Stimulated activated naive CD4-positive, alpha-beta T cell (primary cell): ENCODE measurements at regions not wholly inside any gene's neighbourhood (a gene's known extent, or its start where the extent isn't known, plus 50 kb on each side); places are given as distances from the start of the nearest gene placed in this dataset.

Source experiments
- DNase-seq, 6 experiments: peaks; one replicate each; lab custom pipeline; 2025; lab: John Stamatoyannopoulos, UW

DNA sequence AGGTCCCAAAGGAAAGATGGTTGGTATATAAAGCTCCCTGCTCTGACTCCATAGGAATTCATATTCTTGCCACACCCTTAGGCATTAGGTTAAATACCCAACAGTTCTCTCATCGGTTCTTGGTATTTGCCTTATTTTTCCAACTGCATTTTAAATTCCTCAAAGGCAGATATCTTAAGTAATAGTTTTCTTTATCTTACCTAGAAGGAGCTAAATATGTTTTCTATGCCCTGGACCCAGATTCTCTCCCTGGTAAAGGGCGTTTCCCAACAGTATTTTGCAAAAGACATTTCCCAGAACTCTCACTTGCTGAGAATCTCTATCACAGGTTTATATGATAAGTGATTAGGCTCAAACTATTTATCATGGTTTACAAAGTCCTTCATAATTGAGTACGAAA is 158.6 kb upstream of the BDNF start:
- no peak for DNase-seq

- no peak for DNase-seq
Observed at GRCh38 chr11:27857588-27857987, 157.3 kb upstream of the BDNF start.

- DNase-seq, result no peak
Observed at GRCh38 chr11:27857014-27857413, 156.8 kb upstream of the BDNF start.

- DNase-seq, result no peak
Observed at GRCh38 chr11:27848423-27848822, 148.2 kb upstream of the BDNF start.

GRCh38 chr11:27847496-27847895 is 147.2 kb upstream of the BDNF start:
- DNase-seq, result no peak

- no peak for DNase-seq
Observed at GRCh38 chr11:27842290-27842689, 142.0 kb upstream of the BDNF start.

DNA sequence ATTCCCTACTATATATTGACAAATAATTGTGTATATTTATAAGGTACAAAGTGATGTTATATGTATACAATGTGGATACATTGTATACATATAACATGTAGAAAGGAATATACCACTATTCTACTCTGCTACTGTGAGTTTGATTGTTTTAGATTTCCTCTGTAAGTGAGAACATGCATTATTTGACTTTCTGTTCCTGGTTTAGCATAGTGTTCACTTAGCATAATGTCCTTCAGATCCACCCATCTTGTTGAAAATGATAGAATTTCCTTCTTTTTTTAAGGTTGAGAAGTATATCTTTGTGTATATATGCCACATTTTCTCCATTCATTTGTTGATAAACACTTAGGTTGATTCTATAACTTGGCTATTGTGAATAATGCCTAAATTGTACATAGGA is 140.8 kb upstream of the BDNF start:
- DNase-seq, result no peak

- DNase-seq, result no peak
Observed at GRCh38 chr11:27839226-27839913, 139.1 kb upstream of the BDNF start.

DNA sequence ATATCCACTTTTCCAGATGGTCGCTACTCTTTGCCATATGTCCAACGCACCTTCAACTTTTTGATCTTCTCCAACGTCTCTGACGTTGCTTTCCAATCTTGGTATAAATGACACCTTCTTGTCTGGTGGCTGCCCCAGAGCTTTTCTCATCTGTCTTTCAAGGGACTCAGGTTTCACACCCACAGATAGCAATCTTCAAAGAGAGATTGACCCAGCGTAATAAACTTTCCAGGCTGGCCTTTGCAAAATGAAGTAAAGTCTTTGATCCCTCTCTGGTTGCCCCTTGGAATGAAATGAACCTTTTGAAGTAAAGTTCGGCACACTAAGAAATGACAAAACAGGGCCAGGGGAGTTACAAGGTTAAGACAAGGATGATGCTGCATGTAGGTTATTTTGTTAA is 138.4 kb upstream of the BDNF start:
- no peak for DNase-seq

DNA sequence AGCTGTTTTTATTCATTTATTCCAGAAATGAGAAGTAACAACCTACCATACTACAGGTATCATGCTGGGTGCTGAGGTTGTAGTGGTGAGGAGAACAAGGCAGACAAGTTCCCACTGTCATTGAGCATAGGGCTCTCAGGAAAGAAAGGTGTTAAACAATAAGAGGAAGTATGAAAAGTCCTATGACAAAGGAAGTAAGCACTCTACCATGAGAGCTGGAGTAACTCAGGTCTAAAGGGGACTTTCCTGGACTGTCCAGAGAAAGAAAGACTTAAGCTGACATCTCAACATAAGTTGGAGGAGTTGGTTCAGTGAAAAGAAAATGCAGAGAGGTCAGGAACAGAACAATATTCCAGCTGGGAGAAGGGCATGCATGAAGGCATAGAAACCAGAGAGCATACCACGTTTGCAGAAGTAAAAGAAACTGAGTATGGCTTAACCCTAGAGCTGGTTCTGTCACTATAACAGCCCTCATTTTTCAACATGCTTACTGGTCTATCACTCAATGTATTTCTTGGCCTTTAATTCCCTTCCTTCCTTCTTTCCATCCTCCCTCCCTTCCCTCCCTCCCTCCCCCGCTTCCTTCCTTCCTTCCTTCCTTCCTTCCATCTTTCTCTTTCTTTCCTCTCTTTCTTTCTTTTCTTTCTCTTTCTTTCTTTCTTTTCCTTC is 137.8 kb upstream of the BDNF start:
- DNase-seq, result no peak

DNA sequence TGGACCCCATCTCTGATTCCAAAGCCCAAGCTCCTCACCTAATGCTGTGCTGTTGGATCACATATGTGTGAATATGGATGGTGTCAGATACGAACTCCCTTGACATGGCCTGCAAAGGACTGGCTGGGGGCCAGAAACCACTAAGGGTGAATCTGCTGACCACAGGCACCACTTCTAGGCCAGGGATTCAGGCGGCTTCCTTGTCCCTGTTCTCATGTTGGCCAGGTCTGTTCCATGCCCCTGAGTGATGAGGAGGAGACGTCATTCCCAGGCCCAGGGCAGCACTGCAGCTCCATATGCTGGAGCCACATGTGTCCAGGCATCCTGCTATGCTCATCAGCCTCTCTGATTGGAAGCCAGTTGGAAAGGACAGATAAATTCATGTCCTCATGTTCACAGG is 130.0 kb upstream of the BDNF start:
- no peak for DNase-seq

- no peak for DNase-seq
Observed at GRCh38 chr11:27820249-27820648, 120.0 kb upstream of the BDNF start.

- DNase-seq, result no peak
Observed at GRCh38 chr11:27816197-27816596, 115.9 kb upstream of the BDNF start.

- no peak for DNase-seq
Observed at GRCh38 chr11:27812341-27812740, 112.1 kb upstream of the BDNF start.

GRCh38 chr11:27807596-27807995 is 107.3 kb upstream of the BDNF start:
- no peak for DNase-seq

- DNase-seq, result no peak
Observed at GRCh38 chr11:27806122-27806521, 105.9 kb upstream of the BDNF start.

DNA sequence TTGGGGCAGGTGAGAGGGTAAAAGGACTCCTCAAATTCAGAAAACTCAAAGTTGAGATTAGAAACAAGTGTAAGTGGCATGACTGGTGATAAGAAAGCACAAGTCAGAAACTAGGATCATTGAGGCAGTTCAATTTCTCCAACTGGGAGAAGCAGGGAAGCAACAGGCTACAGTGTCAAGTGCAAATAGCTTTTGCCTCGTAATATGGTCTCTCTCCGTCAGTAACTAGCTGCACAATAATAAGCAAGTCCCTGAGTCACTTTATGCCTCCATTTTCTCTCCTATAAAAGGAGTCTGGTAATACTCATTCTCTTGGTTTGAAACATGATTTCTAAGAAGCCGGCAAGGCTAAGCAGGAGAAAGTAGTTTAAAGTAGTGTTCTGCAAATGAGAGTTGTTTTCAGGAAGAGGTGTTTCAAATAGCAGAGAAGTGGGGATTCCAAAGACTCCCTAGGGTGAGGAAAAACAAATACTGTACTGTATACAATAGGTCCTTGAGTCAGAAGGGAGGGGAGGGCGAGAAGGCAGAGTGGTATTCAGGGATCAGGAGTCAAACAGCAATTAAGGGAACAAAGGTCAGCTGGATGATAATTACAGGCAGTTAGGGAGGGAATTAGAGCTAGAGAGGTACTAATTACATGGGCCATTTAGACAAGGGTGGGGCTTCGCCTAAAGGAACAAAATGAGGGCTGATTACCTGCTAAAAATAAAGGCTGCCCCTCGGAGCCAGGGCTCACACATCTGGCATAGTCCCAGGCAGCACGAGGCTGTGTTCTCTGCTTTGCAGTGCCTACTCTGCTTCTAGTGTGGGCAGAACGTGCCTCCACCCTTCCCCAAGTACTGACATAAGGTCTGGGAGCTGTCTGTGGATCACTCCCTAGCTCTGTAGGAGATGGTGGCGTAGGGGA is 96.0 kb upstream of the BDNF start:
- no peak for DNase-seq

DNA sequence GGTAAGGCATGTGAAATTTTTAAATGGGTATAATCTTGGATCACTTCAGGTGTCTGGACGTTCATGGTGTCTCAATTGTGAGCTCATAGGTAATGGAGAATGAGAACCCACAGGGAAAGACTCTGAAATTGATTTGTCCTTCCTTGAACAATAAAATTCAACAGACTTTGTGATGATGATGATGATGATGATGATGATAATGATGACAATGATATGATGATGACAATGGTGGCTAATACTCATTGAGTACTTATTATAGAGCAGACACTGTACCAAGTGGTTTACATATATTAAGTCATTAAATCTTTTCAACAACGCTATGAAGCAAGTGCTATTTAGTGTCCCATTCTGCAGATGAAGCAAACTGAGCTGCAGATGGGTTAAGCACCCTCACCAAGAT is 86.6 kb upstream of the BDNF start:
- DNase-seq, result no peak

DNA sequence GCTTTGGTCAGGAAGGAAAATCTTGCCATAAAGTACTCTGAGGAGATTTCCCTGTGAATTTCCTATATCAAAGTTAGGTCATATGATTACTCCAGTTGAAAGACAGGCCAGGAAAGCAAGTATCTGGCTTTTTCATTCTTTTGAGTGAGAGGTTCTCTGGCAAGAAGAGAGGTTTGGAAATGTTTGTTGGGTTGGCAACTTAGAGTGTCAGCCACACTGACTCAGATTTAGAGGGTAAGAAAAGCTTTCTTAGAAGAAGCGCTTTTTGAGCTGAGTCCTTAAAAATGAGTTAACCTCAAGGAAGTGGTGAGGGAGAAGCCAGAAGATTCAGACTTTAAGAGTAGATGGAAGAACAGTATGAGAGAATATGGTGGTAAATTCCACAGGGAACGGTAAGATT is 86.1 kb upstream of the BDNF start:
- no peak for DNase-seq

DNA sequence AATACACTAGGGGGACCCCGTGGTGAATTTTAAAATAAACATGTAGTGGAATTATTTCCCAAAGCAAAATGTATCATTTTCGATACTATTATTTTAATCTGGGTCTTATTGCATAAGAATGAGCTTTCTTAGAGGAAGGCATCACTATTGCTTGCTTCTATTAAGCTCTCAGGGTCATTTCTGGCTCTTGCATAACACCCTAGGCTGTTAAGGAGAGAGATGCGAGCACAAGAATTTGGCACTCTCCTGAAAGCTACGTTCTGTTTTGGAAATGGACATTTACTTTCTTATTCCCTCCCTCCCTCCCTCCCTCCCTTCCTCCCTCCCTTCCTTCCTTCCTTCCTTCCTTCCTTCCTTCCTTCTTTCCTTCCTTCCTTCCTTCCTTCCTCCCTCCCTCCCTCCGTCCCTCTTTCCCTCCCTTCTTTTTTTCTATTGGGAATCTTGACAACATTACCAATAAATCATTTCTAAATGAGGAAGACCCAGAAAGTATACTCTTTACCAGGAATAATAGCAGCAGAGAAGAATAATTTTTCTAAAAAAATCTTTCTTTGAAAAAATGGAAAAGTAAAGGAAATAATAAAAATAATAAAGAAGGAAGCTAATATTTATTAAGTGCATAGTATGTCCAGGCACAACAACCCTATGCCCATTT is 83.6 kb upstream of the BDNF start:
- no peak for DNase-seq

GRCh38 chr11:27777033-27777432 is 76.8 kb upstream of the BDNF start:
- no peak for DNase-seq

DNA sequence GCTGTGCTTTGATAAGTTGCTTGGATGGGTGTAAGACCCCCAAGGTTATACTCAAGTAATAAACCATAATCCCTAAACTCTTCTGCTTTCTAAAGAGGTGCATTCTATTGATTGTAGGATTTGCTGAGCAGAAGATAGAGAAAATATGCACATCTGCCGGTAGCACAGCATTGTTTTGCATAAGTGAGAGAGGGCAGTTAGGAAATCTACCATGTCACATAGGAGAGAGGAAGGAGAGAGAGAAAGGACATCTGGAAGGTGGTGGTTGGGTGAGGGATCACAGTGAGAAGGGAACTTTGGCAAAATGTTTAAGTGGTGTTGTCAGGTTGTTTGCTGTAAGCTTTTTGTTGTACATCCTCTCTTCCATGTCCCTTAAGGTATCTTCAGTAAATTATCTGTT is 73.6 kb upstream of the BDNF start:
- DNase-seq, result no peak
